ENCODE measurements at regions not wholly inside any gene's neighbourhood (a gene's known extent, or its start where the extent isn't known, plus 50 kb on each side); places are given as distances from the start of the nearest gene placed in this dataset.

- intact Hi-C loops (cut with DNase I): no loop called here
- no peaks in the 10 kb centered on the region for H3K27me3 ChIP-seq
- DNase-seq: no peak
- H3K27ac ChIP-seq: no peak overlapping the region
- WGBS, 2 donors: 72 to 82% methylated on average over 5 of the region's 5 CpGs
- peaks cover 0 to 68% (median 31%) of the 10 kb centered on the region in 4 donors for H3K4me1 ChIP-seq
- no peaks in the 10 kb centered on the region for H3K9me3 ChIP-seq
- H3K36me3 ChIP-seq: peaks cover 0 to 16% (median 0%) of the 10 kb centered on the region in 4 donors
- TF ChIP-seq POLR2A (IDR thresholded peaks at IDR 0.05) (no peak), EP300 (IDR thresholded peaks at IDR 0.05) (no peak), CTCF (IDR thresholded peaks at IDR 0.05) (no peak), POLR2AphosphoS5 (IDR thresholded peaks at IDR 0.05) (no peak)
- no peak overlapping the region for H3K4me3 ChIP-seq
Observed at GRCh38 chr6:71406865-71407860, 118.6 kb downstream of the OGFRL1 start.

- H3K4me1 ChIP-seq: peaks cover 0 to 67% (median 37%) of the 10 kb centered on the region in 4 donors
- no peak for DNase-seq
- no peak overlapping the region for H3K27ac ChIP-seq
- intact Hi-C loops (cut with DNase I): no loop called here
- H3K27me3 ChIP-seq: no peaks in the 10 kb centered on the region
- peaks cover 0 to 16% (median 0%) of the 10 kb centered on the region in 4 donors for H3K36me3 ChIP-seq
- no peak overlapping the region for H3K4me3 ChIP-seq
- 89 to 93% methylated on average over 1 of the region's 1 CpG for WGBS, 2 donors
- H3K9me3 ChIP-seq: no peaks in the 10 kb centered on the region
- TF ChIP-seq EP300 (IDR thresholded peaks at IDR 0.05) (no peak), POLR2AphosphoS5 (IDR thresholded peaks at IDR 0.05) (no peak), POLR2A (IDR thresholded peaks at IDR 0.05) (no peak), CTCF (IDR thresholded peaks at IDR 0.05) (no peak)
Observed at GRCh38 chr6:71408787-71409723, 120.4 kb downstream of the OGFRL1 start.

GRCh38 chr6:71410164-71410566 is 121.6 kb downstream of the OGFRL1 start:
- no peak for TF ChIP-seq EP300 (IDR thresholded peaks at IDR 0.05)
- no peak for TF ChIP-seq POLR2A (IDR thresholded peaks at IDR 0.05)
- no peak for TF ChIP-seq CTCF (IDR thresholded peaks at IDR 0.05)
- no peak for TF ChIP-seq POLR2AphosphoS5 (IDR thresholded peaks at IDR 0.05)
- H3K27me3 ChIP-seq: no peaks in the 10 kb centered on the region
- H3K4me3 ChIP-seq: no peak overlapping the region
- H3K4me1 ChIP-seq: peaks cover 0 to 66% (median 31%) of the 10 kb centered on the region in 4 donors
- 71 to 72% methylated on average over 4 of the region's 4 CpGs for WGBS, 2 donors
- DNase-seq: no peak
- H3K36me3 ChIP-seq: peaks cover 0 to 21% (median 0%) of the 10 kb centered on the region in 4 donors
- H3K27ac ChIP-seq: no peak overlapping the region
- H3K9me3 ChIP-seq: no peaks in the 10 kb centered on the region
- intact Hi-C loops (cut with DNase I): no loop called here

- no peak overlapping the region for H3K4me3 ChIP-seq
- H3K9me3 ChIP-seq: no peaks in the 10 kb centered on the region
- peak overlapping the region in 1 of 4 donors; percentile 2 for H3K27ac ChIP-seq
- peaks cover 0 to 64% (median 30%) of the 10 kb centered on the region in 4 donors for H3K4me1 ChIP-seq
- no peak for TF ChIP-seq POLR2AphosphoS5 (IDR thresholded peaks at IDR 0.05)
- no peak for TF ChIP-seq CTCF (IDR thresholded peaks at IDR 0.05)
- TF ChIP-seq POLR2A (IDR thresholded peaks at IDR 0.05): no peak
- TF ChIP-seq EP300 (IDR thresholded peaks at IDR 0.05): no peak
- peaks cover 0 to 27% (median 0%) of the 10 kb centered on the region in 4 donors for H3K36me3 ChIP-seq
- intact Hi-C loops (cut with DNase I): no loop called here
- no peak for DNase-seq
- 70 to 94% methylated on average over 1 of the region's 1 CpG for WGBS, 2 donors
- H3K27me3 ChIP-seq: no peaks in the 10 kb centered on the region
Observed at GRCh38 chr6:71410681-71411080, 122.1 kb downstream of the OGFRL1 start.
